Endothelial cell of umbilical vein (primary cell): ENCODE measurements at regions not wholly inside any gene's neighbourhood (a gene's known extent, or its start where the extent isn't known, plus 50 kb on each side); places are given as distances from the start of the nearest gene placed in this dataset.

Experiments used
- BruUV-seq: library from RNA; stranded (reverse); fragments of 400-500 nt; replicated peaks from 2 replicates; lab custom pipeline; 2021; lab: Mats Ljungman, UMichigan
- CTCF ChIA-PET: fragments of 300-600, 350-600 bp; sonication (Branson Sonifier 250); formaldehyde crosslinking; loops from one replicate; lab custom pipeline; 2021; ENCODE audit warnings: antibody characterized with exemption, inconsistent platforms; lab: Charles Lee
- POLR2A ChIA-PET: fragments of 300-600, 350-600 bp; sonication (Branson Sonifier 250); formaldehyde crosslinking; loops from one replicate; lab custom pipeline; 2021; ENCODE audit warnings: antibody characterized with exemption, inconsistent platforms; lab: Charles Lee
- DNase-seq: peaks from one replicate; pipeline ENCODE4 v3.0.0-alpha.2; 2011; ENCODE audit warnings: low read depth, low spot score
- FAIRE-seq: peaks from 2 replicates; lab custom pipeline; 2011; peaks lifted over from hg19 to GRCh38; lab: Jason Lieb, UNC
- H2AFZ ChIP-seq: 2 replicates; pipeline ENCODE4 v1.6.0; 2012; ENCODE audit warnings: low read depth, low read length, control low read depth, inconsistent platforms
- H3K27ac ChIP-seq: 2 replicates; pipeline ENCODE4 v1.5.1; 2011; ENCODE audit warnings: low read depth, mild to moderate bottlenecking, control low read depth, low read length, moderate library complexity; ENCODE audit not compliant: insufficient read depth
- H3K27me3 ChIP-seq, 2 experiments: 2 replicates each; pipeline versions ENCODE4 v1.6.0 to v1.6.1; 2011; ENCODE audit warnings: low read length in 2 of 2, mixed read lengths in 1 of 2; ENCODE audit not compliant: control insufficient read depth in 2 of 2, insufficient read depth in 2 of 2
- H3K36me3 ChIP-seq, 2 experiments: 2 replicates in 1 of 2; 3 replicates in 1 of 2; pipeline ENCODE4 v1.5.1; 2011; ENCODE audit warnings: low read length in 2 of 2, mild to moderate bottlenecking in 1 of 2, moderate library complexity in 1 of 2; ENCODE audit not compliant: control insufficient read depth in 2 of 2, insufficient read depth in 2 of 2; ENCODE audit errors: extremely low read depth in 1 of 2
- H3K4me1 ChIP-seq: 3 replicates; pipeline ENCODE4 v1.5.1; 2011; ENCODE audit warnings: mild to moderate bottlenecking, low read length; ENCODE audit not compliant: control insufficient read depth, insufficient read depth; ENCODE audit errors: extremely low read depth
- H3K4me2 ChIP-seq: 2 replicates; pipeline ENCODE4 v1.6.1; 2011; ENCODE audit warnings: low read length, control low read depth, mixed read lengths; ENCODE audit not compliant: insufficient read depth
- H3K4me3 ChIP-seq, 3 experiments: fragments of 200-600 bp in 1 of 3; sonication (generic), shearing (Covaris generic) in 1 of 3; replicated peaks in 1 of 3; 2 replicates each; pipeline ENCODE4 v1.5.1; 2011 to 2016; ENCODE audit warnings: control low read depth in 3 of 3, low read length in 3 of 3, mild to moderate bottlenecking in 2 of 3, inconsistent platforms in 1 of 3, low read depth in 1 of 3, moderate library complexity in 1 of 3; ENCODE audit not compliant: insufficient read depth in 1 of 3
- H3K79me2 ChIP-seq: 2 replicates; pipeline ENCODE4 v1.6.0; 2012; ENCODE audit warnings: low read length, inconsistent platforms; ENCODE audit not compliant: control insufficient read depth, insufficient read depth
- H3K9ac ChIP-seq: replicated peaks from 2 replicates; pipeline ENCODE3; 2011; ENCODE audit warnings: low read length, control low read depth; ENCODE audit not compliant: insufficient read depth; ENCODE audit errors: extremely low read depth
- H3K9me1 ChIP-seq: replicated peaks from 3 replicates; pipeline ENCODE4 v1.6.0; 2011; ENCODE audit warnings: mild to moderate bottlenecking, low read length; ENCODE audit not compliant: control insufficient read depth, insufficient read depth; ENCODE audit errors: extremely low read depth
- H3K9me3 ChIP-seq: replicated peaks from 2 replicates; pipeline ENCODE4 v1.5.1; 2012; ENCODE audit warnings: low read length, inconsistent platforms; ENCODE audit not compliant: control insufficient read depth, insufficient read depth
- H4K20me1 ChIP-seq: replicated peaks from 2 replicates; pipeline ENCODE3; 2011; ENCODE audit warnings: mild to moderate bottlenecking, low read length; ENCODE audit not compliant: control insufficient read depth, insufficient read depth; ENCODE audit errors: extremely low read depth
- CTCF ChIP-seq, 2 donors: IDR thresholded peaks; 1 replicate in 1 of 2; 2 replicates in 1 of 2; pipeline ENCODE4 v1.5.1; 2011; ENCODE audit warnings: low read length in 2 of 2, mild to moderate bottlenecking in 2 of 2, moderate library complexity in 2 of 2, control low read depth in 1 of 2, inconsistent platforms in 1 of 2, low read depth in 1 of 2; ENCODE audit not compliant: insufficient read depth in 1 of 2; ENCODE audit errors: extremely low read depth in 1 of 2
- EZH2 ChIP-seq: IDR thresholded peaks from 2 replicates; pipeline ENCODE4 v1.6.1; 2012; ENCODE audit warnings: borderline replicate concordance, low read depth, mild to moderate bottlenecking, moderate library complexity, low read length, inconsistent platforms; ENCODE audit not compliant: severe bottlenecking
- FOS ChIP-seq: IDR thresholded peaks from 2 replicates; pipeline ENCODE4 v1.6.1; 2011; ENCODE audit warnings: mild to moderate bottlenecking, low read length, moderate library complexity, borderline replicate concordance; ENCODE audit not compliant: insufficient read depth
- GATA2 ChIP-seq: IDR thresholded peaks from 2 replicates; pipeline ENCODE4 v1.7.0; 2011; ENCODE audit warnings: low read depth, mild to moderate bottlenecking, moderate library complexity, mixed read lengths, low read length; ENCODE audit not compliant: insufficient read length, insufficient read depth
- JUN ChIP-seq: IDR thresholded peaks from 2 replicates; pipeline ENCODE4 v1.6.1; 2011; ENCODE audit warnings: borderline replicate concordance, low read depth; ENCODE audit not compliant: insufficient read length, insufficient read depth
- MAX ChIP-seq: IDR thresholded peaks from 2 replicates; pipeline ENCODE4 v1.6.1; 2011; ENCODE audit not compliant: insufficient read depth, insufficient read length
- MYC ChIP-seq: IDR thresholded peaks from one replicate; pipeline ENCODE4 v1.6.1; 2011; ENCODE audit warnings: mild to moderate bottlenecking, low read depth, low read length
- POLR2A ChIP-seq: IDR thresholded peaks from 2 replicates; pipeline ENCODE4 v1.6.1; 2012; ENCODE audit warnings: low read depth, mild to moderate bottlenecking, control low read depth, low read length
- POLR2AphosphoS5 ChIP-seq: IDR thresholded peaks from 2 replicates; pipeline ENCODE4 v1.6.1; 2012; ENCODE audit warnings: low read depth, mild to moderate bottlenecking, control low read depth, low read length, moderate library complexity; ENCODE audit not compliant: insufficient read depth
- dilution Hi-C: fragments of 300-500 bp; cut with MboI; formaldehyde crosslinking; loops from one replicate; pipeline ENCODE4 v1.15.0; 2019; ENCODE audit warnings: low sequenced_read_pairs; ENCODE audit not compliant: extremely low pct_ligation_motif_present
- intact Hi-C: fragments of 100-400 bp; cut with micrococcal nuclease; formaldehyde crosslinking; loops from one replicate; pipeline ENCODE4 v1.10.0; 2022

- FAIRE-seq (peak; percentile 46), DNase-seq (peak; percentile 68)
- ChIA-PET CTCF (interaction anchor here (0.6 to 4.6 kb wide), 42 partner anchors 11 to 583 kb away, joined by 3 to 179 read pairs (median 4); partner anchors contain the start of gene RPP30), POLR2A (no interaction called here)
- no peaks in the 10 kb centered on the region for H3K9me3 ChIP-seq
- H3K4me2 ChIP-seq: no peak overlapping the region
- no TSS peak for BruUV-seq
- no peaks in the 10 kb centered on the region for H3K9me1 ChIP-seq
- no peak overlapping the region for H3K27ac ChIP-seq
- no peak overlapping the region for H2AFZ ChIP-seq
- H3K9ac ChIP-seq: no peak overlapping the region
- no peaks in the 10 kb centered on the region for H4K20me1 ChIP-seq
- intact Hi-C loops (loop anchor here (1.0 to 5.0 kb wide), 5 partner anchors 140 to 574 kb away; no protein-coding TSS in a partner anchor), dilution Hi-C loops (no loop called here)
- H3K27me3 ChIP-seq: peaks cover 0 to 4% of the 10 kb centered on the region in 2 experiments
- TF ChIP-seq CTCF (IDR thresholded peaks at IDR 0.05; ENCODE audit: extremely low read depth in 1 of 2, insufficient read depth in 1 of 2, low read depth in 1 of 2, low read length in 2 of 2): peak in 1 of 2 donors; percentile 24
- TF ChIP-seq EZH2: no peak
- TF ChIP-seq MAX: no peak
- no peaks in the 10 kb centered on the region for H3K36me3 ChIP-seq
- H3K4me3 ChIP-seq: no peak overlapping the region
- H3K4me1 ChIP-seq: peaks cover 6% of the 10 kb centered on the region
- no peaks in the 10 kb centered on the region for H3K79me2 ChIP-seq
Measured at GRCh38 chr10:90288391-90288933, 569.4 kb downstream of the HTR7 start.

- dilution Hi-C loops: no loop called here
- H4K20me1 ChIP-seq: no peaks in the 10 kb centered on the region
- no peak overlapping the region for H3K27ac ChIP-seq
- no peaks in the 10 kb centered on the region for H3K36me3 ChIP-seq
- no peak for FAIRE-seq
- no peak overlapping the region for H3K9ac ChIP-seq
- no peak overlapping the region for H3K4me3 ChIP-seq
- H3K4me2 ChIP-seq: no peak overlapping the region
- TF ChIP-seq POLR2A: no peak
- TF ChIP-seq GATA2: no peak
- no peak for TF ChIP-seq JUN
- no peak for TF ChIP-seq MYC
- TF ChIP-seq MAX: no peak
- no peak for TF ChIP-seq EZH2
- TF ChIP-seq POLR2AphosphoS5: no peak
- TF ChIP-seq FOS: no peak
- no peak for TF ChIP-seq CTCF (IDR thresholded peaks at IDR 0.05; ENCODE audit: extremely low read depth in 1 of 2, insufficient read depth in 1 of 2, low read depth in 1 of 2, low read length in 2 of 2)
- H3K4me1 ChIP-seq: peaks cover 6% of the 10 kb centered on the region
- DNase-seq: peak; percentile 52
- ChIA-PET POLR2A (no interaction called here), CTCF (interaction anchor here (1.1 to 4.6 kb wide), 15 partner anchors 11 to 574 kb away, joined by 3 to 179 read pairs (median 7); no protein-coding TSS in a partner anchor)
- no TSS peak for BruUV-seq
- H3K9me3 ChIP-seq: no peaks in the 10 kb centered on the region
- peaks cover 0 to 4% of the 10 kb centered on the region in 2 experiments for H3K27me3 ChIP-seq
- no peaks in the 10 kb centered on the region for H3K9me1 ChIP-seq
- H2AFZ ChIP-seq: no peak overlapping the region
- intact Hi-C loops: loop anchor here (2.0 to 5.0 kb wide), 4 partner anchors 140 to 573 kb away; no protein-coding TSS in a partner anchor
- H3K79me2 ChIP-seq: no peaks in the 10 kb centered on the region
Measured at GRCh38 chr10:90289037-90289436, 568.8 kb downstream of the HTR7 start.
